GM23338 (cell line): ENCODE measurements at regions not wholly inside any gene's neighbourhood (a gene's known extent, or its start where the extent isn't known, plus 50 kb on each side); places are given as distances from the start of the nearest gene placed in this dataset.

Experiments
- ATAC-seq: fragments of 200-7000 bp; cut with Tn5 transposase; 3 replicates; pipeline ENCODE4 v1.9.1; 2020
- DNase-seq: peaks from one replicate; pipeline ENCODE4 v3.0.0-alpha.2; 2015; ENCODE audit warnings: low spot score
- H2AFZ ChIP-seq: fragments of 200-600 bp; sonication (generic); 2 replicates; pipeline ENCODE4 v1.8.0; 2016; ENCODE audit warnings: antibody characterized with exemption, mild to moderate bottlenecking, moderate library complexity
- H3F3A ChIP-seq: fragments of 200-600 bp; sonication (generic); replicated peaks from 2 replicates; pipeline ENCODE4 v1.8.0; 2017; ENCODE audit warnings: antibody characterized with exemption, mixed run types, low read depth
- H3K27ac ChIP-seq: fragments of 200-600 bp; sonication (generic); 2 replicates; pipeline ENCODE4 v1.6.1; 2016; ENCODE audit warnings: low read depth
- H3K27me3 ChIP-seq: fragments of 200-600 bp; sonication (generic); 2 replicates; pipeline ENCODE4 v1.8.0; 2016; ENCODE audit warnings: mild to moderate bottlenecking, mixed run types, moderate library complexity; ENCODE audit not compliant: insufficient read depth
- H3K36me3 ChIP-seq: fragments of 200-600 bp; sonication (generic); 2 replicates; pipeline ENCODE4 v1.8.0; 2016; ENCODE audit warnings: mild to moderate bottlenecking; ENCODE audit not compliant: insufficient read depth
- H3K4me1 ChIP-seq: fragments of 200-600 bp; sonication (generic); 2 replicates; pipeline ENCODE4 v1.8.0; 2016; ENCODE audit warnings: mild to moderate bottlenecking, moderate library complexity; ENCODE audit not compliant: insufficient read depth
- H3K4me2 ChIP-seq: fragments of 200-600 bp; sonication (generic); 2 replicates; pipeline ENCODE4 v1.7.1; 2017; ENCODE audit warnings: mixed run types
- H3K4me3 ChIP-seq: fragments of 200-600 bp; sonication (generic); 2 replicates; pipeline ENCODE4 v1.6.1; 2016; ENCODE audit warnings: mixed run types
- H3K79me2 ChIP-seq: fragments of 200-600 bp; sonication (generic); replicated peaks from 2 replicates; pipeline ENCODE4 v1.8.0; 2017; ENCODE audit warnings: mild to moderate bottlenecking; ENCODE audit not compliant: insufficient read depth
- H3K9me2 ChIP-seq: fragments of 200-600 bp; sonication (generic); 2 replicates; pipeline ENCODE4 v1.8.0; 2017; ENCODE audit not compliant: insufficient read depth
- H4K20me1 ChIP-seq: fragments of 200-600 bp; sonication (generic); replicated peaks from 2 replicates; pipeline ENCODE4 v1.8.0; 2017; ENCODE audit warnings: mild to moderate bottlenecking; ENCODE audit not compliant: insufficient read depth
- H3K27ac Mint-ChIP-seq: 2 replicates; pipeline ENCODE4 v1.8.0; 2020; ENCODE audit warnings: inconsistent platforms, mild to moderate bottlenecking, moderate library complexity, mixed read lengths
- H3K27me3 Mint-ChIP-seq: 3 replicates; pipeline ENCODE4 v1.8.0; 2022; ENCODE audit warnings: low read depth, mild to moderate bottlenecking, moderate library complexity, mixed read lengths, inconsistent platforms; ENCODE audit not compliant: insufficient read depth, poor library complexity
- H3K36me3 Mint-ChIP-seq: 3 replicates; pipeline ENCODE4 v1.8.0; 2021; ENCODE audit warnings: low read depth, mild to moderate bottlenecking, inconsistent platforms, moderate library complexity, mixed read lengths
- H3K4me1 Mint-ChIP-seq: 3 replicates; pipeline ENCODE4 v1.8.0; 2020; ENCODE audit warnings: mild to moderate bottlenecking, inconsistent platforms, mixed read lengths
- H3K4me3 Mint-ChIP-seq: 3 replicates; pipeline ENCODE4 v1.8.0; 2021; ENCODE audit warnings: moderate library complexity, mild to moderate bottlenecking, inconsistent platforms, mixed read lengths
- H3K9me3 Mint-ChIP-seq: 3 replicates; pipeline ENCODE4 v1.8.0; 2020; ENCODE audit warnings: moderate library complexity, mild to moderate bottlenecking, inconsistent platforms, mixed read lengths
- CREB1 ChIP-seq: fragments of 250-450 bp; sonication (Bioruptor Pico); IDR thresholded peaks from 2 replicates; pipeline ENCODE4 v1.5.0; 2020; ENCODE audit warnings: low read depth, mild to moderate bottlenecking, moderate library complexity
- EZH2phosphoT487 ChIP-seq: fragments of 200-600 bp; sonication (generic); IDR thresholded peaks from one replicate; pipeline ENCODE4 v1.8.1; 2018; ENCODE audit warnings: antibody characterized with exemption; ENCODE audit not compliant: unreplicated experiment
- JUNB ChIP-seq: IDR thresholded peaks from one replicate; pipeline ENCODE4 v1.6.1; 2016; ENCODE audit warnings: antibody characterized with exemption; ENCODE audit not compliant: unreplicated experiment
- NANOG ChIP-seq: IDR thresholded peaks from 2 replicates; pipeline ENCODE4 v1.6.1; 2016; ENCODE audit warnings: antibody characterized with exemption, borderline replicate concordance
- POLR2AphosphoS5 ChIP-seq: IDR thresholded peaks from 2 replicates; pipeline ENCODE4 v1.6.1; 2016; ENCODE audit warnings: antibody characterized with exemption, low read depth
- REST ChIP-seq: IDR thresholded peaks from one replicate; pipeline ENCODE4 v1.6.1; 2018; ENCODE audit warnings: antibody characterized with exemption; ENCODE audit not compliant: unreplicated experiment
- STAT1 ChIP-seq: IDR thresholded peaks from one replicate; pipeline ENCODE4 v1.6.1; 2016; ENCODE audit warnings: antibody characterized with exemption; ENCODE audit not compliant: unreplicated experiment
- ZNF114 ChIP-seq: fragments of 250-450 bp; sonication (Bioruptor Pico); IDR thresholded peaks from 2 replicates; pipeline ENCODE4 v1.5.0; 2020; ENCODE audit warnings: mild to moderate bottlenecking, moderate library complexity
- ZNF331 ChIP-seq: fragments of 250-450 bp; sonication (Bioruptor Pico); IDR thresholded peaks from 2 replicates; pipeline ENCODE4 v1.5.0; 2020; ENCODE audit warnings: low read depth, mild to moderate bottlenecking, moderate library complexity
- TF ChIP-seq, protein P1 (sequence below), 2 experiments: fragments of 200-600 bp in 1 of 2; sonication (generic) in 1 of 2; conservative IDR thresholded peaks; 2 replicates each; pipeline versions ENCODE4 v1.5.1 to v1.6.1; 2016 to 2017; ENCODE audit warnings: antibody characterized with exemption in 2 of 2, low read depth in 2 of 2, mild to moderate bottlenecking in 2 of 2, moderate library complexity in 1 of 2
- TF ChIP-seq, protein P2 (sequence below): fragments of 250-450 bp; sonication (Bioruptor Pico); IDR thresholded peaks from 2 replicates; pipeline ENCODE4 v1.5.0; 2020; ENCODE audit warnings: mild to moderate bottlenecking, moderate library complexity

DNA sequence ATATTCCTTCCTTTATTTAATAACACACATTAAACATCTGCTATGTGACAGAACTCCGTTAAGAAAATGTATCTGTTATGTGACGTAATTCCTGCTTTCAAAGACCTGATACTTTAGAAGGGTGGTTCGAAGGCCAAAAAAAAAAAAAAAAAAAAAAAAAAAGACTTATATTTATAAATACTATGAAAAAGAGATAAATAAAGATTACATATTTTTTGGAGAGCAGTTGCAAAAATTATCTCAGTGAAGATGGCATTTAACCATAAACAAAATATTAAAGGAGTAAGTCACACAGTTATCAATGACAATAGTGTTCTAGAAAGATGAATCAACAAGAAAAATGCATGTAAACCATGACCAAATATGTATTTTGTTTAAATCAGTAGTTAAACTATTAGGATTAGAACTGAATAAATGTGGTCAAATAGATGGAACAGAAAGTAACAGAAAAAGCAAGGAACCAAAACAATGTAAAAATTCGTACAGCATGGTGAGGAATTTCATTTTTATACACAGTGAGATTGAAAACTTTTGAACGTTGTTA, 612.3 kb upstream of the SLITRK5 start:
- no peaks in the 10 kb centered on the region for H3K36me3 Mint-ChIP-seq
- H3F3A ChIP-seq, result no peaks in the 10 kb centered on the region
- no peaks in the 10 kb centered on the region for H3K79me2 ChIP-seq
- TF ChIP-seq ZNF114 (CRISPR knock-in tag) (no peak), REST (no peak), POLR2AphosphoS5 (no peak), EZH2phosphoT487 (no peak), JUNB (no peak), CREB1 (no peak), STAT1 (no peak), ZNF331 (no peak), NANOG (no peak)
- TF ChIP-seq, protein P1, sequence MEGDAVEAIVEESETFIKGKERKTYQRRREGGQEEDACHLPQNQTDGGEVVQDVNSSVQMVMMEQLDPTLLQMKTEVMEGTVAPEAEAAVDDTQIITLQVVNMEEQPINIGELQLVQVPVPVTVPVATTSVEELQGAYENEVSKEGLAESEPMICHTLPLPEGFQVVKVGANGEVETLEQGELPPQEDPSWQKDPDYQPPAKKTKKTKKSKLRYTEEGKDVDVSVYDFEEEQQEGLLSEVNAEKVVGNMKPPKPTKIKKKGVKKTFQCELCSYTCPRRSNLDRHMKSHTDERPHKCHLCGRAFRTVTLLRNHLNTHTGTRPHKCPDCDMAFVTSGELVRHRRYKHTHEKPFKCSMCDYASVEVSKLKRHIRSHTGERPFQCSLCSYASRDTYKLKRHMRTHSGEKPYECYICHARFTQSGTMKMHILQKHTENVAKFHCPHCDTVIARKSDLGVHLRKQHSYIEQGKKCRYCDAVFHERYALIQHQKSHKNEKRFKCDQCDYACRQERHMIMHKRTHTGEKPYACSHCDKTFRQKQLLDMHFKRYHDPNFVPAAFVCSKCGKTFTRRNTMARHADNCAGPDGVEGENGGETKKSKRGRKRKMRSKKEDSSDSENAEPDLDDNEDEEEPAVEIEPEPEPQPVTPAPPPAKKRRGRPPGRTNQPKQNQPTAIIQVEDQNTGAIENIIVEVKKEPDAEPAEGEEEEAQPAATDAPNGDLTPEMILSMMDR (conservative IDR thresholded peaks at IDR 0.05; ENCODE audit: low read depth in 2 of 2), result no peak
- TF ChIP-seq, protein P2, sequence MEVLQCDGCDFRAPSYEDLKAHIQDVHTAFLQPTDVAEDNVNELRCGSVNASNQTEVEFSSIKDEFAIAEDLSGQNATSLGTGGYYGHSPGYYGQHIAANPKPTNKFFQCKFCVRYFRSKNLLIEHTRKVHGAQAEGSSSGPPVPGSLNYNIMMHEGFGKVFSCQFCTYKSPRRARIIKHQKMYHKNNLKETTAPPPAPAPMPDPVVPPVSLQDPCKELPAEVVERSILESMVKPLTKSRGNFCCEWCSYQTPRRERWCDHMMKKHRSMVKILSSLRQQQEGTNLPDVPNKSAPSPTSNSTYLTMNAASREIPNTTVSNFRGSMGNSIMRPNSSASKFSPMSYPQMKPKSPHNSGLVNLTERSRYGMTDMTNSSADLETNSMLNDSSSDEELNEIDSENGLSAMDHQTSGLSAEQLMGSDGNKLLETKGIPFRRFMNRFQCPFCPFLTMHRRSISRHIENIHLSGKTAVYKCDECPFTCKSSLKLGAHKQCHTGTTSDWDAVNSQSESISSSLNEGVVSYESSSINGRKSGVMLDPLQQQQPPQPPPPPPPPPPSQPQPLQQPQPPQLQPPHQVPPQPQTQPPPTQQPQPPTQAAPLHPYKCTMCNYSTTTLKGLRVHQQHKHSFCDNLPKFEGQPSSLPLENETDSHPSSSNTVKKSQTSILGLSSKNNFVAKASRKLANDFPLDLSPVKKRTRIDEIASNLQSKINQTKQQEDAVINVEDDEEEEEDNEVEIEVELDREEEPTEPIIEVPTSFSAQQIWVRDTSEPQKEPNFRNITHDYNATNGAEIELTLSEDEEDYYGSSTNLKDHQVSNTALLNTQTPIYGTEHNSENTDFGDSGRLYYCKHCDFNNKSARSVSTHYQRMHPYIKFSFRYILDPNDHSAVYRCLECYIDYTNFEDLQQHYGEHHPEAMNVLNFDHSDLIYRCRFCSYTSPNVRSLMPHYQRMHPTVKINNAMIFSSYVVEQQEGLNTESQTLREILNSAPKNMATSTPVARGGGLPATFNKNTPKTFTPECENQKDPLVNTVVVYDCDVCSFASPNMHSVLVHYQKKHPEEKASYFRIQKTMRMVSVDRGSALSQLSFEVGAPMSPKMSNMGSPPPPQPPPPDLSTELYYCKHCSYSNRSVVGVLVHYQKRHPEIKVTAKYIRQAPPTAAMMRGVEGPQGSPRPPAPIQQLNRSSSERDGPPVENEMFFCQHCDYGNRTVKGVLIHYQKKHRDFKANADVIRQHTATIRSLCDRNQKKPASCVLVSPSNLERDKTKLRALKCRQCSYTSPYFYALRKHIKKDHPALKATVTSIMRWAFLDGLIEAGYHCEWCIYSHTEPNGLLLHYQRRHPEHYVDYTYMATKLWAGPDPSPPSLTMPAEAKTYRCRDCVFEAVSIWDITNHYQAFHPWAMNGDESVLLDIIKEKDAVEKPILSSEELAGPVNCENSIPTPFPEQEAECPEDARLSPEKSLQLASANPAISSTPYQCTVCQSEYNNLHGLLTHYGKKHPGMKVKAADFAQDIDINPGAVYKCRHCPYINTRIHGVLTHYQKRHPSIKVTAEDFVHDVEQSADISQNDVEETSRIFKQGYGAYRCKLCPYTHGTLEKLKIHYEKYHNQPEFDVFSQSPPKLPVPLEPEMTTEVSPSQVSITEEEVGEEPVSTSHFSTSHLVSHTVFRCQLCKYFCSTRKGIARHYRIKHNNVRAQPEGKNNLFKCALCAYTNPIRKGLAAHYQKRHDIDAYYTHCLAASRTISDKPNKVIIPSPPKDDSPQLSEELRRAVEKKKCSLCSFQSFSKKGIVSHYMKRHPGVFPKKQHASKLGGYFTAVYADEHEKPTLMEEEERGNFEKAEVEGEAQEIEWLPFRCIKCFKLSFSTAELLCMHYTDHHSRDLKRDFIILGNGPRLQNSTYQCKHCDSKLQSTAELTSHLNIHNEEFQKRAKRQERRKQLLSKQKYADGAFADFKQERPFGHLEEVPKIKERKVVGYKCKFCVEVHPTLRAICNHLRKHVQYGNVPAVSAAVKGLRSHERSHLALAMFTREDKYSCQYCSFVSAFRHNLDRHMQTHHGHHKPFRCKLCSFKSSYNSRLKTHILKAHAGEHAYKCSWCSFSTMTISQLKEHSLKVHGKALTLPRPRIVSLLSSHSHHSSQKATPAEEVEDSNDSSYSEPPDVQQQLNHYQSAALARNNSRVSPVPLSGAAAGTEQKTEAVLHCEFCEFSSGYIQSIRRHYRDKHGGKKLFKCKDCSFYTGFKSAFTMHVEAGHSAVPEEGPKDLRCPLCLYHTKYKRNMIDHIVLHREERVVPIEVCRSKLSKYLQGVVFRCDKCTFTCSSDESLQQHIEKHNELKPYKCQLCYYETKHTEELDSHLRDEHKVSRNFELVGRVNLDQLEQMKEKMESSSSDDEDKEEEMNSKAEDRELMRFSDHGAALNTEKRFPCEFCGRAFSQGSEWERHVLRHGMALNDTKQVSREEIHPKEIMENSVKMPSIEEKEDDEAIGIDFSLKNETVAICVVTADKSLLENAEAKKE (CRISPR knock-in tag), result no peak
- H3K27ac Mint-ChIP-seq, result no peak overlapping the region
- no peaks in the 10 kb centered on the region for H3K9me2 ChIP-seq
- H2AFZ ChIP-seq, result no peak overlapping the region
- no peak overlapping the region for H3K4me2 ChIP-seq
- H3K4me1 Mint-ChIP-seq, result no peaks in the 10 kb centered on the region
- no peaks in the 10 kb centered on the region for H3K27me3 Mint-ChIP-seq
- no peaks in the 10 kb centered on the region for H3K4me1 ChIP-seq
- H3K4me3 Mint-ChIP-seq, result no peak overlapping the region
- DNase-seq, result no peak
- no peaks in the 10 kb centered on the region for H3K27me3 ChIP-seq
- H3K9me3 Mint-ChIP-seq, result no peaks in the 10 kb centered on the region
- no peaks in the 10 kb centered on the region for H4K20me1 ChIP-seq
- ATAC-seq, result no peak
- no peak overlapping the region for H3K4me3 ChIP-seq
- no peaks in the 10 kb centered on the region for H3K36me3 ChIP-seq
- no peak overlapping the region for H3K27ac ChIP-seq
